ENCODE measurements at regions not wholly inside any gene's neighbourhood (a gene's known extent, or its start where the extent isn't known, plus 50 kb on each side); places are given as distances from the start of the nearest gene placed in this dataset.

GRCh38 chr12:65747338-65747737 is 76.9 kb upstream of the HMGA2 start:
- ChIA-PET POLR2A (ENCODE audit: low non-redundant PET) (no interaction called here), CTCF (no interaction called here)
- no peak overlapping the region for H3K27ac ChIP-seq
- no peak for TF ChIP-seq CTCF (conservative IDR thresholded peaks at IDR 0.05; ENCODE audit: low read depth)
- no peak for DNase-seq (ENCODE audit: low spot score)

GRCh38 chr12:65748332-65748731 is 76.0 kb upstream of the HMGA2 start:
- CTCF ChIA-PET, result no interaction called here
- no peak for DNase-seq (ENCODE audit: low spot score)
- POLR2A ChIA-PET (ENCODE audit: low non-redundant PET), result no interaction called here
- no peak for TF ChIP-seq CTCF (conservative IDR thresholded peaks at IDR 0.05; ENCODE audit: low read depth)
- H3K27ac ChIP-seq, result no peak overlapping the region

- CTCF ChIA-PET, result interaction anchor here (0.6 kb wide), 1 partner anchor 959 kb away, joined by 3 read pairs; no protein-coding TSS in a partner anchor
- H3K27ac ChIP-seq, result no peak overlapping the region
- POLR2A ChIA-PET (ENCODE audit: low non-redundant PET), result no interaction called here
- no peak for TF ChIP-seq CTCF (conservative IDR thresholded peaks at IDR 0.05; ENCODE audit: low read depth)
- DNase-seq (ENCODE audit: low spot score), result no peak
Measured at GRCh38 chr12:65754290-65754689, 70.0 kb upstream of the HMGA2 start.

GRCh38 chr12:65754744-65755595 is 69.3 kb upstream of the HMGA2 start:
- no peak for TF ChIP-seq CTCF (conservative IDR thresholded peaks at IDR 0.05; ENCODE audit: low read depth)
- ChIA-PET CTCF (no interaction called here), POLR2A (ENCODE audit: low non-redundant PET) (no interaction called here)
- no peak for DNase-seq (ENCODE audit: low spot score)
- H3K27ac ChIP-seq, result no peak overlapping the region

- no peak for DNase-seq (ENCODE audit: low spot score)
- CTCF ChIA-PET, result no interaction called here
- no peak overlapping the region for H3K27ac ChIP-seq
- POLR2A ChIA-PET (ENCODE audit: low non-redundant PET), result no interaction called here
- TF ChIP-seq CTCF (conservative IDR thresholded peaks at IDR 0.05; ENCODE audit: low read depth), result no peak
Measured at GRCh38 chr12:65755596-65755978, 68.7 kb upstream of the HMGA2 start.

- ChIA-PET POLR2A (ENCODE audit: low non-redundant PET) (no interaction called here), CTCF (no interaction called here)
- no peak for DNase-seq (ENCODE audit: low spot score)
- no peak for TF ChIP-seq CTCF (conservative IDR thresholded peaks at IDR 0.05; ENCODE audit: low read depth)
- no peak overlapping the region for H3K27ac ChIP-seq
Measured at GRCh38 chr12:65756267-65756666, 68.0 kb upstream of the HMGA2 start.

Measured in RWPE1 (cell line).